HepG2 (cell line): ENCODE measurements at regions not wholly inside any gene's neighbourhood (a gene's known extent, or its start where the extent isn't known, plus 50 kb on each side); places are given as distances from the start of the nearest gene placed in this dataset.
A peak's percentile ranks its signal among the peaks of the same experiment; 100 is the strongest.

Experiments
- ARNT2 ChIP-seq: sonication (generic); formaldehyde crosslinking; IDR thresholded peaks from 2 replicates; pipeline ENCODE4 v1.8.0; 2022; ENCODE audit warnings: mild to moderate bottlenecking, low read depth, missing genetic modification reagents, moderate library complexity
- ATF3 ChIP-seq: sonication (generic); formaldehyde crosslinking; IDR thresholded peaks from 2 replicates; pipeline ENCODE4 v1.4.0; 2020; ENCODE audit warnings: missing genetic modification reagents
- CEBPZ ChIP-seq: IDR thresholded peaks from 2 replicates; pipeline ENCODE4 v1.6.1; 2012; ENCODE audit warnings: low read length, improper control_type of control experiment
- CENPX ChIP-seq: sonication (generic); formaldehyde crosslinking; IDR thresholded peaks from 2 replicates; pipeline ENCODE4 v1.9.0; 2021; ENCODE audit warnings: mild to moderate bottlenecking, missing genetic modification reagents, moderate library complexity
- EZH2 ChIP-seq: conservative IDR thresholded peaks from 2 replicates; pipeline ENCODE4 v1.6.1; 2012; ENCODE audit warnings: mild to moderate bottlenecking, low read depth, low read length, moderate library complexity
- HES4 ChIP-seq: sonication (generic); formaldehyde crosslinking; IDR thresholded peaks from 2 replicates; pipeline ENCODE4 v1.9.0; 2021; ENCODE audit warnings: mild to moderate bottlenecking, missing genetic modification reagents, borderline replicate concordance
- HMG20A ChIP-seq: IDR thresholded peaks from 2 replicates; pipeline ENCODE4 v1.6.1; 2016; ENCODE audit warnings: borderline replicate concordance
- MAFF ChIP-seq: IDR thresholded peaks from 2 replicates; pipeline ENCODE4 v1.6.1; 2011; ENCODE audit warnings: low read depth, low read length, improper control_type of control experiment
- PATZ1 ChIP-seq: sonication (generic); formaldehyde crosslinking; IDR thresholded peaks from 2 replicates; pipeline ENCODE4 v1.4.0; 2020; ENCODE audit warnings: missing genetic modification reagents
- PRDM15 ChIP-seq: sonication (generic); formaldehyde crosslinking; IDR thresholded peaks from 2 replicates; pipeline ENCODE4 v1.4.0; 2020; ENCODE audit warnings: missing genetic modification reagents
- SAP130 ChIP-seq: IDR thresholded peaks from 2 replicates; pipeline ENCODE4 v1.6.1; 2016; ENCODE audit warnings: low read depth
- SMAD9 ChIP-seq: sonication (generic); formaldehyde crosslinking; IDR thresholded peaks from 2 replicates; pipeline ENCODE4 v1.5.1; 2020; ENCODE audit warnings: mild to moderate bottlenecking, missing genetic modification reagents
- SNAPC5 ChIP-seq: sonication (generic); formaldehyde crosslinking; IDR thresholded peaks from 2 replicates; pipeline ENCODE4 v1.8.1; 2023; ENCODE audit warnings: mild to moderate bottlenecking, missing genetic modification reagents, borderline replicate concordance
- SOX6 ChIP-seq, 2 experiments: fragments of 450-650 bp in 1 of 2; sonication (generic) in 1 of 2; formaldehyde crosslinking in 1 of 2; IDR thresholded peaks; 2 replicates each; pipeline versions ENCODE4 v1.4.0 to v1.6.1; 2017 to 2020; ENCODE audit warnings: antibody characterized with exemption in 1 of 2, mild to moderate bottlenecking in 1 of 2, missing genetic modification reagents in 1 of 2
- ZBTB49 ChIP-seq: sonication (generic); formaldehyde crosslinking; IDR thresholded peaks from 2 replicates; pipeline ENCODE4 v1.4.0; 2020; ENCODE audit warnings: missing genetic modification reagents, borderline replicate concordance
- ZNF432 ChIP-seq: sonication (generic); formaldehyde crosslinking; IDR thresholded peaks from 2 replicates; pipeline ENCODE4 v1.5.0; 2020; ENCODE audit warnings: missing genetic modification reagents, mild to moderate bottlenecking, borderline replicate concordance
- ZNF776 ChIP-seq: sonication (generic); formaldehyde crosslinking; IDR thresholded peaks from 2 replicates; pipeline ENCODE4 v1.4.0; 2020; ENCODE audit warnings: mild to moderate bottlenecking, missing genetic modification reagents

GRCh38 chr2:105617631-105618350 lies 126.9 kb upstream of the NCK2 start (continued):
- TF ChIP-seq PATZ1 (CRISPR knock-in tag) (no peak), CEBPZ (no peak), SMAD9 (CRISPR knock-in tag) (no peak), HMG20A (CRISPR knock-in tag) (0 out of 2 replicates have a peak, but pooled peaks have one; percentile 14), ZNF432 (CRISPR knock-in tag) (no peak), EZH2 (no peak), ATF3 (CRISPR knock-in tag) (peak; percentile 75; the same call in 1 of the 2 replicates), PRDM15 (CRISPR knock-in tag) (no peak), CENPX (CRISPR knock-in tag) (no peak), SOX6 (IDR thresholded peaks at IDR 0.05) (no peak), SOX6 (CRISPR knock-in tag; IDR thresholded peaks at IDR 0.05) (peak; percentile 42; the same call in 1 of the 2 replicates), SNAPC5 (no peak), ZNF776 (no peak), SAP130 (CRISPR knock-in tag) (0 out of 2 replicates have a peak, but pooled peaks have one; percentile 27), HES4 (CRISPR knock-in tag) (no peak), MAFF (0 out of 2 replicates have a peak, but pooled peaks have one; percentile 10), ZBTB49 (CRISPR knock-in tag) (no peak), ARNT2 (CRISPR knock-in tag) (no peak)
